Limb (tissue), 2 donors: ENCODE measurements at regions not wholly inside any gene's neighbourhood (a gene's known extent, or its start where the extent isn't known, plus 50 kb on each side); places are given as distances from the start of the nearest gene placed in this dataset.
A peak's percentile ranks its signal among the peaks of the same experiment; 100 is the strongest.

ENCODE experiments used
- DNase-seq, 2 donors: peaks; one replicate each; pipeline ENCODE4 v3.0.0-alpha.2; 2016; ENCODE audit errors: extremely low spot score in 2 of 2

DNA sequence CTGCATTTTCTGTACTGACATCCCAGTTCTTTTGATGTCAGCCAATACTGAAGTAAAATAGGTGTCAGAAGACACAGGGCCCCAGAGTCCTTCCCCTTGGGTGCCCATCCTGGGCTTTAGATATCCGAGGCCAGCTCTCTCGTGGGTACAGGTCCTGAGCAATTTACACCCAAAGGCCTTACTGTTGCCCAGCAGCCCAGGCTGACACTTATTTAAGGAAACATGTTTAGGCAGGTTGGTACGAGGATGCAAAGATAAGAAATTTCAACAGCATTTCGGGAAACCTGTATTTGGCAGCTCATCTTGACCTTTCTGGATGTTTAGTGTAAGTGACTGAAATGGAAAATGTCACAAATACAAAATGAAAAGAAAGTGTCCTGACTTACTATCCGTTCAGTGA lies 130.0 kb upstream of the IL12A start:
- DNase-seq = no peak

DNA sequence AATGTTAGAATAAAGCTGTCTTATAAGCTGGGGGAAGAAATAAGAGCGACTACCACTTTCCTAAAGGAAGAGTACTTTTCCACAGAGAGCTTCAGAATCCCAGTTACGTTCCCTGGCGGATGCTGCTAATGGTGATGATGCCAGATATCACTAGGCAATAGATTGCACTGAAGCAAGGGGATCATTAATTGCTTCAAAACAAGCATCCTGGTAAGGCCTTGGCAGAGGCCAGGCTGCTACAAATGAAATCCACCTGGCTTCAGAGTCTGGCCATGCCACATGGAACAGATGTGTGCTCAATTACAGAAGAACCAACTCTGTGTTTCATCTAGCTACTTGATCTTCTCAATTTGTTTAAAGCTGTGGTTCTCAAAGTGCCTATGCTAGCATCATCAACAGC lies 129.2 kb upstream of the IL12A start:
- DNase-seq = no peak

DNA sequence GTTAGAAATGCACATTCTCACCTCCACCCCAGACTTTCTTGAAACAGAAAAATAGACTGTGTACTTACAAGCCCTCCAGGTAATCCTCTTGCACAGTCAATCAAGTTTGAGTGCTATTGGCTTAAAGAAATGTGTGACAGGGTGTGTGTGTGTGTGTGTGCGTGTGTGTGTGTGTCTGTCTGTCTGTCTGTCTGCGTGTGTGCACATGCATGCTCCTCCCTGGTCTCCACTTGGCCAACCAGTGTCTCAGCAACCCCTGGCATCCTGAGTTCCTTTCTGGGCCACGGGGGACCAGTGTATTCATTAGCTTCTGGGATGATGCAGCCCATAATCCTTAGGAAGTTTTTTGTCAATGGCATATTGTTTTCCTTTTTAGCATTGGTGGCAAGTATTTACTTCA lies 128.8 kb upstream of the IL12A start:
- DNase-seq = no peak

DNA sequence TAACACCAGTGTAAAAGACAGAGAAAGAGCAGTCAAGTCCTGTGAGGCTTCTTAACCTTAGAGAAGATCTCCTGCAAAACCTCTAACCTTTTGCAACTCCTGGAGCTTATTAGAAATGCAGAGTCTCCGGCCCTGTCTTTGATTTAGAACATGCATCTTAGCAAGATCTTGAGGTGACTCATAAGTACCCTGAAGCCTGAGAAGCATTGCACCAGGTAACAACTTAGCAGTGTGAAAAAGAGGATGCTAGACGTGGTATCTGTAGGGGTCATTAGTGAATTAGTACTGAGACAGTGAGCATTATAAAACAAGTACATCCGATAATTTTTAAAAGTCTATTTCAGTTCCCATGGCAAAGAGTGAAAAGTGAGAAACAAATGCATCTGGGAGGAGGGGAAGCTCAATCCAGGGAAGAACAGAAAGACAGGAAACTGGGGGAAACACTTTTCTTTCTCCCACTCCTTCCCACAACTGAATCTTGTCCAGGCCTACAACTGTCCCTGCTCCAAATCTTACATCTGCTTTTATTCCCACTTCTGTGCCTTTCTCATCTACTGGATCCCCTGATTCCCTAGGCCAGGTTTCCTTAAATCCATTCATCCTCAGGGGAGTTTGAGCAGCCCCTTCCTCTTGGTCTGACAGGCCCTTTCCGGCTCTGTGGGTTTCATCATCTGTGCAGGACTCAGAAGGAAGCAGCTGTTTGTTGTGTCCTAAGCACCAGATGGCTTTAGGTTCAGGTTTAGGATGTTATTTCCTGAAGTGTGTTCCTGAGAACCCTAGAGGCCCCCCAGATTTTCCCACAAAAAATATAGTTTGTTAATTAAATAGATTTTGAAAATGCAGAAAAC lies 128.1 kb upstream of the IL12A start:
- no peak for DNase-seq

DNA sequence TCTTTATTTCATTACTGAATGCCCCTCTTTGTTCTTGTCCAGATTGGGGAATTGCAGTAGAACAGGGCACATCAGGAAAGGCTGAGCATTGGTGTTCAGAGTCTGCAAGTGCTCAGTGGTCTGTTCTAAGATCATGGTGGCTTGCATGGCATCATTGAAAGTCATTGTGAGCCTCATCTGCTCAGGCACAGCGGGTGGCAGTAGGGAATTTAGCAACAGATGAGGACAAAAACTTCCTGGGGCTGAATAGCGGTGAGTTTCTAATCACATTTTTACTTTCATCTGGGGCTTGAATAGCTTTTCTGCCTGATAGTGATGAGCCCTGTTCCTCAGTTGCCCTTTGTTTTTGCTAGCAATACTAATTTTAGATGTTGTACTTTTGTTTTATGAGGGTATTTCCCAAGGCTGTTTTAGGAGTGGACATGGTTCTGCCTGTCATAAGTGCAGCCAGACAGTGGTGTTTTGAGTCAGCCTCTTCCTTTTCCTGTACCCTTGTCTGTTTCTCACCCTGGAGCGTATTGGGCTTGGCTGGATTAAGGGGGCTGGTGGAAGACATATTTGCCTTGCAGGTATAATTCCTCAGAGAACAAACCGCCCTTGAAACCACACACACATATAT lies 127.2 kb upstream of the IL12A start:
- no peak for DNase-seq

DNA sequence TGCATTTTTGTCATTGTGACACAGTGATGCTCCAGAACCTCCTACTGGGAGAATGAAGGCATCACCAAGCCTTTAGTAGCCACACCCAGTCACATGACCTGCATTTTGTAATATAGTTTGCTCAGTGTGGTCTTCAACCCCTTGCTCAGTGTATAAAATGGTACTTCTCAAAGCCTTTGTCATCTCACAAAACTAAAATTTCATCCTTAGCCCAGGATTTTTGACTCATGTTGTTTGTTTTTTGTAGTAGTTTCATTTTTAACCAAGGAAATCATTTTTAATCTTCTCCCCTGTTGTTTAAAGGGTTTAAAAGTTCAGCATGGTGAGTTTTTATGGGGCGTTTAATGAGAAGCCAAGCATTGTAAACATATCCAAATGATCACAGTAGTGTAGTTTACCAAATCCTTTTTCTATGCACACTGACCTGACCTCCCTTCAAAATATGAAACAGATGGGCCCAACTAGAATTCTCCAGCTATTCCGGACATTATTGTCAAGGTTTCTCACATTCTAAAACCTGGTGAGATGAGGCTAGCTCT lies 123.5 kb upstream of the IL12A start:
- no peak for DNase-seq

DNA sequence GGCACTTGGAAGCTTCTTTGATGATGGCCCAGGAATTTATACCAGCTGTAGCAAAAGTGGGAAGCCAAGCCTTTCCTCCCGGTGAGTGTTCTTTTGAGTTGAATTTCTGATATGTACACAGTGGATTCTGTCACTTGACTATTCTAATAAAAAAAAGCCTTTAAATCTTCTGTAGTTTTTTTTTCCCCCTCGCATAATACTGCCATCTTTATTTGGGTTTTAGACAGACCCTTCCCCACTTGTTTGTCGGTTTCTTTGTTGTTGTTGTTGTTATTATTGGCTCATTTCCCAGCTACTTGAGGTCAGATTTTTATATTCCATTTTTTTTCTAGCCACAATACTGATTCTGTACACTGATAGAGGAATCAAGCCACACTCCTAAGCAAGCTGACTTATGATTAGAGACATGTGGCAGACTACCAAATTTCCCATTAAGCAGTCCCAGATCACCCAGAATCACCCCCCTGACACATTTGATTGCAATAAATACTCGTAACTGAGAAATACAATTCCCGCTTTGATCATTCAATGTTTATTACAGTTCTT lies 122.4 kb upstream of the IL12A start:
- DNase-seq = no peak

DNA sequence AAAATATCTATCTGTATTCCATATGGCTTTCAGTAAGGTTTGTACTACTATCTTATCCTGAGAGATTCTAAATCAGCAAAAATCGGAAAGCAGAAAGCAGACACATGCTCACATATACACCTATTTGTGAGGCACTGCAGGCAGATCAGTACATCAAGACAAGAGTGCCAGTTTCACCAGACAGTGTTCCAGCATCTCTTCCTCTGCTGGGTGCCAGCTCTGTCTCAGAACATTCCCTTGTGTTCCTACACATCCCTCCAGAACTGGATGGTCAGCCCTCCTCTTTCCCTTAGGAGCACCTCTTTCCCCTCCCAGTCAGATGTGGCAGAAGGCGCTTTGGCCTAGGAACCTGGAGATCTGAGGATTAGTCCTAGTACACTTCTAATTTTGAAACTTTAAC lies 121.3 kb upstream of the IL12A start:
- DNase-seq = no peak

DNA sequence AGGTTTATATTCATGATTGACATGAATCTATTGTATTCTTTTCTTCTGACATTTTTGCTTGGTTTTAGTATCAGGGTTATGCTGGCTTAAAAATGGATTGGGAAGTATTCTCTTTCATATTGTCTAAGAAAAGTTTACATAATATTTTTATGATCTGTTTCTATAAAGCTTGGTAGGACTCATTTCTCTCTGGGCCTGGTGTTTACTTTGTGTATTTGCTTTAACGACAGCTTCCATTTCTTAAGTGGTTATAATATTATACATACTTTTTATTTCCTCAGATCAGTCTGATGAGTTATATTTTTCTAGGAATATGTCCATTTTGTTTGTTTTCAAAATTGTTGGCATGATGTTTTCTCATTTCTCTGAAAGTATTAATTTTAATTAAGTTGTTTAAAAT lies 117.9 kb upstream of the IL12A start:
- DNase-seq = no peak

DNA sequence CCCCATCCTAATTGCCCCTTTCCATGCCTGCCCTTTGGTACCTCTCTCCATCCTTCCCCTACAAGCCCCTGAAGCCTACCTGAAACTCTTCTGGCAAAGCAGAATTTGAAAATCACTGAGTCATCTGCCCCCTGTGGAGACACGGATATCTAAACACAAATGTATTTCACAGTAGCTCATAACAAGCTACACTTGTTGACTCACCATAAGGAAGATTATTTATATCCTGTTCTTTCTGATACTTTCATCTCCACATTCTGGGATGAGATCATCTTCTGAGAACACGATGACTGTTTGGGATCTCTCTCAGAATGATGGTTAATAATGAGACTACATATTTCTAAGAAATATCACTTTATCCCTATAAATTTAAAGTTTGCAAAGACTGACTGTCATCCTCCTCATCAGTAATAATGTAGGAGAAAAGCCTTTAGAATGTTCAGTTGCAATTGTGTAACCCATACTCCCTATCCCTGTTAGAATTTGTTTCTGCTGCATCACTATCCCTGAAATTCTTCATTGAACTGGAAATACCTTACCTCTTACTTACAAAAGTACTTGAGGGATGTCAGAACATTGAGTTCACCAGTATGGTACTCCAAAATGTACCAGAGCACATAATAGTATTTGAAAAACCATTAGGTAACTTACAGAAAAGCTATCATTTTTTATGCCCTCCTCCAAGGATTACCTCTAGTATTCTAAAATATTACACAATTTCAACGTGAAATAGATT lies 116.1 kb upstream of the IL12A start:
- no peak for DNase-seq

DNA sequence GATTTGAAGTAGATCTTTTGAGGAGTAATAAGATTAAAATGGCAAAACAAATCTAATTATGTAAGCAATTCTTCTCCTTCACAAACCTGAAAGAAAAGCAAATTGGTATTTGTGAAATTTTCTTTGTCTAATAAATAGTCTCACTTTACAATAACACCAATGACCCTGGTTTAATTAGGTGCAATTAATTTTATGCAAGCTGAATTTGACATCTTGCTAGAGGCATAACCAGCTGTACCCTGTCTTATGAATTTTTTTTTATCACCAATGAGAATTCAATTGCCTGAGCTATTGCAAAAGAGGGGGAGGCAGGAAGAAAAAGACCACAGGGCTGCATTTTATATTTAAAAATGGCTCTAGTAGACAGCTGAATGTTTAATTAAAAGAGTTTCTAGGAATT lies 113.5 kb upstream of the IL12A start:
- DNase-seq = no peak

DNA sequence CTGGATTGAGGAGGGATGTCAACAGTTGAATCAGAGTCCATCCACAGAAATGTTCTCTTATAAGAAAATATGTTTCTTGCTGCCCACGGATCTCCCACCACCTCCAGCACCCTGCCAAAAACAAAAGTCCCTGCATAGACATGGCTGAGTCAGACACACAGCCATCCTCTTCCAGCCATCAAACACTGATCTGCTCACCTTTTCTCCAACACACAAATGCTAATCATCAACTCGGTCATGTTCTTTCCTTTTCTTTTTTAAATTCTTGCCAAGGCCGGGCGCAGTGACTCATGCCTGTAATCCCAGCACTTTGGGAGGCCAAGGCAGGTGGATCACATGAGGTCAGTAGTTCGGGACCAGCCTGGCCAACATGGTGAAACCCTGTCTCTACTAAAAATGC lies 110.7 kb upstream of the IL12A start:
- DNase-seq = no peak

DNA sequence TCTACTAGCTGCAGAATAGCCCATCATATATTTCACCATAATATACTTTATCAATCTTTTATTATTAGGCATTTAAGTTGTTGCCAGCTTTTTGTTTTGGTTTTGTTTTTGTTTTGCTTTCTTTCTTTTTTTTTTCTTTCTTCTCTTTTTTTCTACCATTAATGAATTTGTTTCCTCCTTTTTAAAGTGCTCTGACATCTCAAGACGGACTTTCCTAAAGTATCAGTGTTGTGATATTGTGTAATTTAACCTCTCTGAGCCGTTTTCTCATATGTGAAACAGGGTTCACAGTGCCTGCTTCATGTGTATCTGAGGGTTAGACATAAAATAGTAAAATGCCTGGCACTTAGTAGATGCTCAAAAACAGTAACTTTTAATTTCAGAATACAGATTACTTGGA lies 109.5 kb upstream of the IL12A start:
- DNase-seq = no peak

DNA sequence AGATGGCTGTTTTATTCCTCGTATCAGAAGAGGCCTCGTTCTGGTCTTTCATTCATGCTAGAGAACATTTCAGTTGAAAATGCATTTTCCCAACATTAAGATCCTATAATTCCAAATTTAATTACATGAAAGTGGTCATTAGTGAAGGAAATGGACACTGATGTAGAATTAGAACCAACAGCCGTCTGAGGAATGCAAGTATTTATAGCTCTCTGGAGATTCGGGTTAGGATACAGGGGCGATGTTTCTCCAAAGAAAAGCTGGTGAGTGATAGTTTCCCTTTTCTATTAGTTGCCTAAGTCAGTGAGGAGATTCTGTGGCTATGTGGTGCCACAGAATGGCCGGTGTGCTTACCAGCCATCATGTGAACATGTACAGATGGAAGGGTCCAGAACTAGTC lies 109.0 kb upstream of the IL12A start:
- DNase-seq = no peak

DNA sequence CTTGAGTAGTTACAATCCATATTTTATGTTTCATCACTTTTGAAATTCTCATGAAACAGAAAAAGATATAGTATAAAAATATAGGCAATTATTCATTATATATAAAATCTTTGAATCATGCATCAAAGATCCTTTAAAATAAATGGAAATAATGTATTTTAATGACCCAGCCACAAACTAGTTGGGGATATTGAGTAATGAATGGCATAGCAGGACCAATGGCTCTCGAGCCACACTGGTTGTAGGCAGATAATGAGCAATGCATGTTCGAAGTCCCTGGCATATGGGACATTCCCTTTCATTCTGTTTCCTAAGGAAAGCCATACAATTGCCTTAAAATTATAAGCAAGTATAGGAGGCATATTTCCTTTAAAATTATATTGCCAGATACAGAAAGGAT lies 107.4 kb upstream of the IL12A start:
- DNase-seq = no peak

DNA sequence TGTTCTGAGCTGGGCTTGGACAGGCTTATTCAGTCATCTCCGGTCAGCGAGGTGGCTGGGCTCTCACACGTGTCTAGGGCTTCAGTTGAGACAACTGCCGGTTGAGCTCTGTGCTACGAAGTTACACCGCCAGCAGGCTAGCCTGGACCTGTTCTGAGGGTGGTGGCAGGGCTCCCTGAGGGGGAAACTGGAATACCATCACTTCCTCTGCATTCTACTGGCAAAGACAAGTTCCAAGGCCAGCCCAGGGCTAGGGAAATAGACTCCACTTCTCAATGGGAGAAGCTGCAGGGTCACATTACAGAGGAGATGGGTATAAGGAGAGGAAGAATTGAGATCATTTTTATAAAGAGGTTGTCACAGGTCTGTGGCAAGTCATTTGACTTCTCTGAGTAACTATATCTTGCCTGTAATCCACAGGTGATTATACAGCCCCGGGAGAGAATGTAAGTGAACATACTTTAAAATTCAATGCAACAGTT lies 106.8 kb upstream of the IL12A start:
- no peak for DNase-seq

DNA sequence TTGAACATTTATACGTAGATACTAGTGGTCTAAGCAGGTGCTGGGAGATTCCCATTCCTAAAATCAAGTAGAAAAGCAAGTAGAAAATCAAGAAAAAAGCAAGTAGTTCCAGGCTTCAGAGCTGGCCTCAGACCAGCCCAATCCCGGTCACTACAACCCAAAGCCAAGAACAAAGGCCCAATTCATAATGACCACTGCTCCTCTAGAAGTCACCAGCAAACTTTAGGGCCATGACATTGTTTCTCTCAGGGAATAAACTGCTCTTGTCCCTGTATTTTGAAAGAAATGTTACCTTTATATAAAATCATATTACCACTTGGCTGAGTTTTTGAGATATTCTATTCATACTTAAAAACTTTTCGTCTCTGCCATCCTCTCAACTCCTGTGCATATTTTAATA lies 106.3 kb upstream of the IL12A start:
- no peak for DNase-seq

DNA sequence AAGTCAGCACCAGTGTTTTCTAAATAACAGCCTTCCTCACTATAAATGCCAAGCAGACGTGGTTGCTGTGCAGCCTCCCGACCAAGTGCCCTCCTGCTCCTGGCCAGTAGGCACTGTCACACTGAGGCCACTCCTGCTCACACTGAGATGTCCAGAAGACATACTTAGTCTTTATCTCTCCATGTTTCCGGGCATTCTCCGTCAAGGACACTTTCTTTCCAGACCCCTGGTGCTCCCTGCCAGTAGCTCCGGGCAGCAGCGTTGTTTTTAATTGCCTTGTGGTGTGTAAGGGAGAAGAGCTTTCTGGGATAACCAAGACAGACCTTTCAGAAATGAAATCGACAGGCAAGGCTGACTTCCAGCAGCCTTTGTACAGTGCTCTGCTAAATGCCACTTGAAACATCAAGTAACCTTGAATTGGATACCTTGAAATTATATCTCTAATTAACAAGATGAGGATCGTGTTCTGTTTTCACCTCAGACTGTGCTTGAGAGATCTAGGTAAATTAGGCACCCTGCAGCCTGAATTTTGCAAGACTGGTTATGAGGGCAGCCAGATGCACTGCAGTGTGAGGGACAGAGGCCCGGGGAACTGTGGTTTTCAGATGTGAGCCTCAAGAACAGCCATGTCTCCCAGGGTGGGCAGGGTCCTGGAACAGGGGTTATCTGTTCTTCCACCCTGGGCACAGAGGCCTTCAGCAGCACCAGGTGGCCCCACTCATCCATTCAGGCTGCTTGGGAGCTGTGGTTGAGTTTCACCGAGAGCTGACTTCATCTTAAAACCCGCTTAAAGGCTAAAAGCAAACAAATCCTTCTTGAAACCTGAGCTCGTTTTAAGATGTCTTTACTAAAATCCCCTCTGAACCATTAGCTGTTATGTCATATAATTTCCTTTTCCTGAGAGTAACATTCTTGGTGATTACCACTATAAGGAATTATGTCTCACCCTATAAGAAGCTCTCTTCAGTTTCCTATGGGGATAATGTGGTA lies 105.5 kb upstream of the IL12A start:
- DNase-seq = peak in 1 of 2 donors; percentile 50

DNA sequence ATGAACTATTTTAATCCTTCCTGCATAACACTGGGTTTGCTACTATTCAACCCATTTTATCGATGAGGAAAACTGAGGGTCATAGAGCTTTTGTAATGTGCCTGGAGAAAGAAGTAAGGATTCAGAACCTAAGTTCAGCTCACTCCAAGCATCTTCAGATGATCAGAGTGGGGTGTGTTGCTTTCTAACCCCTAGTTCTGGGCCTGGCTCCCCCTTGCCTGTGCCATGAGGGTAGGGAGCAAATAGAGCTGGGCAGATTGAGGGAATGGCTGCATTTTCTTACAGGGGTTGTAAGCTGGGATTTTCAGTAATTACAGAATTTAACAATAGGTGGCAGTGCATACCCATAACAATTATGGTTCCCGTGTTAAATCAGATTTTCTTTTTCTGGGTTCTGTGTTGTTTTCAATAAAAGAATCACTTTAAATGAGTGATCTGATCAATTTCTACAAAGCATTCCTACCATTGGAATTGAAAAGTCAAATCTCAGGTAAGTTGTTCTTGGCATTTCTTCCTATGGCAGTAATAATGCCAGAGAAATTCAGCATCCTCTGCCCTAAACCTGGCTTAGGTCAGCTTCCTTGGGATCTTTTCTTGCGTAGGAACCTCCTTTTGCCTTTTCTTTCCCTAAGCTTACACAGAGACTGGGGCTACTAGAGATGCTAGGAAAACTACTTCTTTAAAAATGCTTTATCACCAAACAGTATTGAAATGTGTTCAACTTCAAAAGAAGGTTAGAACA lies 103.8 kb upstream of the IL12A start:
- no peak for DNase-seq

DNA sequence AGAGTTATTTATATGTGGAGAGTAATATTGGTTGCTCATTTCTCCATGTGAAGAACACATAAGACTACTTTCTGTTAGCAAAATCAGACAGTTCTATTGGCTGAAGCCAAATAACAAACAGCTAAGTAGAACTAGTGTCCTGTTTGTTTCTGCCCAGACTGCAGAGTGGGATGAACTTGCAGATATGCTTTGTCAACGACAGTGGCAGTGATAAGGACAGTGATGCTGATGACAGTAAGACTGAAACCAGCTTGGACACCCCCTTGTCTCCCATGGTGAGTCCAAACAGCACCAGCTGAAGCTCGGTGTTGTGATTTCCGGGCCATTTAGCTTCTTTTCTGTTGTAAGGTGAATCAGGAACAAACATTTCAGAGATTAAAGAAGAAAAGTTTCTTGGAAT lies 102.6 kb upstream of the IL12A start:
- DNase-seq = no peak
